IMR-90 (cell line): ENCODE measurements at regions not wholly inside any gene's neighbourhood (a gene's known extent, or its start where the extent isn't known, plus 50 kb on each side); places are given as distances from the start of the nearest gene placed in this dataset.

Source experiments
- ATAC-seq: fragments of 200-7000 bp; cut with Tn5 transposase; 2 replicates; pipeline ENCODE4 v1.9.1; 2020; ENCODE audit warnings: low read depth, mild to moderate bottlenecking, moderate library complexity
- BruUV-seq: library from RNA; stranded (reverse); fragments of 400-500 nt; replicated peaks from 2 replicates; lab custom pipeline; 2021; lab: Mats Ljungman, UMichigan
- CTCF ChIA-PET: fragments of 300-600 bp; formaldehyde crosslinking; extraction: SDS; loops from one replicate; lab custom pipeline; 2021; ENCODE audit warnings: antibody characterized with exemption; lab: Yijun Ruan, JAX
- POLR2A ChIA-PET: fragments of 300-600 bp; sonication (Branson Sonifier 250); formaldehyde crosslinking; loops from one replicate; lab custom pipeline; 2022; ENCODE audit warnings: antibody characterized with exemption; ENCODE audit not compliant: unreplicated experiment; lab: Charles Lee
- DNase-seq: peaks from one replicate; pipeline ENCODE4 v3.0.0; 2013
- H2AFZ ChIP-seq: replicated peaks from 2 replicates; pipeline ENCODE3; 2013; ENCODE audit warnings: low read length, mild to moderate bottlenecking; ENCODE audit not compliant: poor library complexity
- H2AK5ac ChIP-seq: 2 replicates; pipeline ENCODE4 v1.6.1; 2013; ENCODE audit warnings: low read depth, low read length, inconsistent platforms
- H2AK9ac ChIP-seq: replicated peaks from 2 replicates; pipeline ENCODE3; 2013; ENCODE audit warnings: mild to moderate bottlenecking, low read depth, low read length, moderate library complexity; ENCODE audit not compliant: poor library complexity
- H2BK120ac ChIP-seq: 2 replicates; pipeline ENCODE4 v1.6.1; 2013; ENCODE audit warnings: low read depth, low read length, inconsistent platforms
- H2BK15ac ChIP-seq: 3 replicates; pipeline ENCODE4 v1.6.1; 2013; ENCODE audit warnings: low read depth, low read length, inconsistent platforms
- H2BK20ac ChIP-seq: 2 replicates; pipeline ENCODE4 v1.6.1; 2013; ENCODE audit warnings: low read depth, mild to moderate bottlenecking, inconsistent platforms, low read length, moderate library complexity
- H2BK5ac ChIP-seq: 2 replicates; pipeline ENCODE4 v1.6.1; 2013; ENCODE audit warnings: mild to moderate bottlenecking, low read depth, low read length, inconsistent platforms; ENCODE audit not compliant: poor library complexity, severe bottlenecking
- H3K14ac ChIP-seq: replicated peaks from 2 replicates; pipeline ENCODE4 v1.6.1; 2013; ENCODE audit warnings: low read depth, low read length, inconsistent platforms
- H3K18ac ChIP-seq: 2 replicates; pipeline ENCODE4 v1.6.1; 2013; ENCODE audit warnings: low read depth, low read length, control low read depth
- H3K23ac ChIP-seq: 2 replicates; pipeline ENCODE4 v1.6.1; 2013; ENCODE audit warnings: low read depth, low read length, inconsistent platforms
- H3K27ac ChIP-seq: 2 replicates; pipeline ENCODE4 v1.5.1; 2013; ENCODE audit warnings: mild to moderate bottlenecking, control low read depth, low read length; ENCODE audit not compliant: insufficient read depth
- H3K27me3 ChIP-seq: 2 replicates; pipeline ENCODE4 v1.6.1; 2013; ENCODE audit warnings: low read length; ENCODE audit not compliant: control insufficient read depth, insufficient read depth
- H3K36me3 ChIP-seq: 2 replicates; pipeline ENCODE4 v1.6.1; 2013; ENCODE audit warnings: low read length, mixed read lengths; ENCODE audit not compliant: control insufficient read depth, insufficient read depth
- H3K4ac ChIP-seq: 2 replicates; pipeline ENCODE4 v1.6.1; 2013; ENCODE audit warnings: low read depth, low read length, inconsistent platforms
- H3K4me1 ChIP-seq: 2 replicates; pipeline ENCODE4 v1.6.1; 2013; ENCODE audit warnings: low read length, mixed read lengths; ENCODE audit not compliant: control insufficient read depth, insufficient read depth
- H3K4me2 ChIP-seq: 2 replicates; pipeline ENCODE4 v1.6.1; 2013; ENCODE audit warnings: low read depth, mild to moderate bottlenecking, control low read depth, low read length, moderate library complexity
- H3K4me3 ChIP-seq: 2 replicates; pipeline ENCODE4 v1.5.1; 2013; ENCODE audit warnings: low read depth, mild to moderate bottlenecking, control low read depth, low read length, moderate library complexity; ENCODE audit not compliant: insufficient read depth
- H3K56ac ChIP-seq: 2 replicates; pipeline ENCODE4 v1.6.1; 2013; ENCODE audit warnings: low read length, inconsistent platforms; ENCODE audit not compliant: insufficient read depth; ENCODE audit errors: extremely low read depth
- H3K79me1 ChIP-seq, 2 experiments: 2 replicates each; pipeline ENCODE4 v1.6.1; 2013; ENCODE audit warnings: low read length in 2 of 2, inconsistent platforms in 1 of 2, low read depth in 1 of 2
- H3K9ac ChIP-seq: 2 replicates; pipeline ENCODE4 v1.6.1; 2013; ENCODE audit warnings: low read depth, low read length, control low read depth
- H3K9me1 ChIP-seq: 2 replicates; pipeline ENCODE4 v1.6.1; 2013; ENCODE audit warnings: low read length, inconsistent platforms; ENCODE audit not compliant: insufficient read depth
- H3K9me3 ChIP-seq: 2 replicates; pipeline ENCODE4 v1.6.1; 2013; ENCODE audit warnings: low read length; ENCODE audit not compliant: control insufficient read depth, insufficient read depth
- H4K20me1 ChIP-seq: 2 replicates; pipeline ENCODE4 v1.6.1; 2013; ENCODE audit warnings: low read length, inconsistent platforms; ENCODE audit not compliant: insufficient read depth
- H4K5ac ChIP-seq: 2 replicates; pipeline ENCODE4 v1.6.1; 2013; ENCODE audit warnings: mild to moderate bottlenecking, low read depth, low read length, control low read depth
- H4K8ac ChIP-seq, 2 experiments: 2 replicates each; pipeline ENCODE4 v1.6.1; 2013; ENCODE audit warnings: low read depth in 2 of 2, low read length in 2 of 2, control low read depth in 1 of 2, inconsistent platforms in 1 of 2
- H4K91ac ChIP-seq: 2 replicates; pipeline ENCODE4 v1.6.1; 2013; ENCODE audit warnings: low read depth, low read length, inconsistent platforms; ENCODE audit not compliant: insufficient read depth
- CEBPB ChIP-seq: IDR thresholded peaks from 2 replicates; pipeline ENCODE4 v1.6.1; 2012; ENCODE audit warnings: low read depth, low read length, improper control_type of control experiment
- FOS ChIP-seq: fragments of 150-350 bp; IDR thresholded peaks from 2 replicates; pipeline ENCODE4 v1.6.1; 2016; ENCODE audit warnings: low read depth, low read length
- MAFK ChIP-seq: IDR thresholded peaks from 2 replicates; pipeline ENCODE4 v1.6.1; 2012; ENCODE audit warnings: low read depth, low read length, improper control_type of control experiment
- MAZ ChIP-seq: IDR thresholded peaks from 2 replicates; pipeline ENCODE4 v1.6.1; 2012; ENCODE audit warnings: low read depth, mild to moderate bottlenecking, low read length, improper control_type of control experiment, moderate library complexity, borderline replicate concordance
- POLR2A ChIP-seq: IDR thresholded peaks from 2 replicates; pipeline ENCODE4 v1.6.1; 2012; ENCODE audit warnings: mild to moderate bottlenecking, low read depth, low read length
- WGBS, 2 experiments: methylation state at CpG; one replicate each; pipeline versions ENCODE4 v1.1.5 to v1.1.7; 2013; ENCODE audit warnings: missing lambda C conversion rate in 2 of 2; ENCODE audit not compliant: insufficient read length in 1 of 2; ENCODE audit errors: extremely low coverage in 2 of 2; 5-methylcytosine and 5-hydroxymethylcytosine counted together
- dilution Hi-C: fragments of 300-500 bp; cut with HindIII; formaldehyde crosslinking; loops from one replicate; pipeline ENCODE4 v1.14.3; 2018; ENCODE audit warnings: low sequenced_read_pairs; ENCODE audit not compliant: unreplicated experiment
- in situ Hi-C: fragments of 300-500 bp; cut with MboI; formaldehyde crosslinking; loops from 3 replicates; pipeline ENCODE4 v1.14.3; 2019; ENCODE audit warnings: low sequenced_read_pairs, inconsistent platforms, mixed read lengths
- intact Hi-C: fragments of 100-400 bp; cut with micrococcal nuclease; formaldehyde crosslinking; loops from 2 replicates; pipeline ENCODE4 v1.10.0; 2022
- TF ChIP-seq, protein P1 (sequence below): conservative IDR thresholded peaks from 2 replicates; pipeline ENCODE4 v1.5.1; 2012; ENCODE audit warnings: mild to moderate bottlenecking, low read depth, low read length, improper control_type of control experiment

DNA sequence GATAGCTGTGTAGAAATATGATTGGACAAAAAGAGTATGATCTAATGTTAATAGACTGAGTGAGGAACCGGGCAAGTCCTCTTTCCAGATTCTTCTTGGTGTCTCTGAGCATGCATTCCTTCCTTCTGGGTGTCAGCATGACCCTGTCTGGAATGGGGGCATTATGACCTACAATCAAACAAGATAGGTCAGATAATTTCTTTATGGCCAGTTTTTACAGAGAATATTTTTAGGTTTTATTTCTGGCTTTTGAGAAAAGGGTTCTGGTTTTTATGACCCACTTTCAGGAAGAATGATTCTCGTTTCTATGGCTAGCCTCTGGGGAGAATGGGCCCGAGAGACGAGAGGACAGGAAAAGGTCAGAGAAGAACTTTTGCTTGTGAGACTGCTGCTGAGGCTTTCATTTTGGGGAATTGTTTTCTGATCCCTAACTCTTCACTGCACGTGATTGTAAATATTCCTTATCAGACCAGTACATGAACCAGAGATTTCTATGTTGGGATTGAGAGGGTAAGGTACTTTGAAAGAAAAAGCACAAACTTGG, 383.8 kb downstream of the AASDHPPT start:
- Histone ChIP-seq H3K4me1 (peaks cover 5% of the 10 kb centered on the region; the same call in 1 of the 2 replicates), H3K36me3 (no peaks in the 10 kb centered on the region), H3K9ac (no peak overlapping the region), H2BK15ac (no peak overlapping the region), H3K9me1 (no peaks in the 10 kb centered on the region), H2AFZ (no peak overlapping the region), H2BK5ac (no peak overlapping the region), H4K8ac (no peak overlapping the region), H3K4ac (no peak overlapping the region), H2BK120ac (no peak overlapping the region), H3K14ac (no peak overlapping the region), H3K27ac (no peak overlapping the region), H3K23ac (no peak overlapping the region), H3K18ac (no peak overlapping the region), H4K5ac (no peak overlapping the region), H3K4me2 (no peak overlapping the region), H3K56ac (no peak overlapping the region), H3K4me3 (no peak overlapping the region), H2AK5ac (no peak overlapping the region), H4K91ac (no peak overlapping the region), H3K9me3 (no peaks in the 10 kb centered on the region), H2AK9ac (no peak overlapping the region), H3K27me3 (no peaks in the 10 kb centered on the region), H2BK20ac (peak overlapping the region; percentile 34; the same call in 1 of the 2 replicates), H4K20me1 (no peaks in the 10 kb centered on the region), H3K79me1 (no peaks in the 10 kb centered on the region)
- no CpG with 5 or more reads among the region's 5 CpGs for WGBS, 2 experiments
- ChIA-PET POLR2A (no interaction called here), CTCF (no interaction called here)
- no peak for TF ChIP-seq MAFK
- no peak for TF ChIP-seq POLR2A
- no peak for TF ChIP-seq MAZ
- TF ChIP-seq, protein P1, sequence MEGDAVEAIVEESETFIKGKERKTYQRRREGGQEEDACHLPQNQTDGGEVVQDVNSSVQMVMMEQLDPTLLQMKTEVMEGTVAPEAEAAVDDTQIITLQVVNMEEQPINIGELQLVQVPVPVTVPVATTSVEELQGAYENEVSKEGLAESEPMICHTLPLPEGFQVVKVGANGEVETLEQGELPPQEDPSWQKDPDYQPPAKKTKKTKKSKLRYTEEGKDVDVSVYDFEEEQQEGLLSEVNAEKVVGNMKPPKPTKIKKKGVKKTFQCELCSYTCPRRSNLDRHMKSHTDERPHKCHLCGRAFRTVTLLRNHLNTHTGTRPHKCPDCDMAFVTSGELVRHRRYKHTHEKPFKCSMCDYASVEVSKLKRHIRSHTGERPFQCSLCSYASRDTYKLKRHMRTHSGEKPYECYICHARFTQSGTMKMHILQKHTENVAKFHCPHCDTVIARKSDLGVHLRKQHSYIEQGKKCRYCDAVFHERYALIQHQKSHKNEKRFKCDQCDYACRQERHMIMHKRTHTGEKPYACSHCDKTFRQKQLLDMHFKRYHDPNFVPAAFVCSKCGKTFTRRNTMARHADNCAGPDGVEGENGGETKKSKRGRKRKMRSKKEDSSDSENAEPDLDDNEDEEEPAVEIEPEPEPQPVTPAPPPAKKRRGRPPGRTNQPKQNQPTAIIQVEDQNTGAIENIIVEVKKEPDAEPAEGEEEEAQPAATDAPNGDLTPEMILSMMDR = no peak
- TF ChIP-seq CEBPB = no peak
- no peak for TF ChIP-seq FOS
- DNase-seq (no peak), ATAC-seq (no peak)
- intact Hi-C loops (loop anchor here (10.0 kb wide), 1 partner anchor 386 kb away; the partner anchor contains the start of genes AASDHPPT and KBTBD3), in situ Hi-C loops (no loop called here), dilution Hi-C loops (no loop called here)
- BruUV-seq = no TSS peak
